Epithelial cell of esophagus (primary cell): ENCODE measurements at regions not wholly inside any gene's neighbourhood (a gene's known extent, or its start where the extent isn't known, plus 50 kb on each side); places are given as distances from the start of the nearest gene placed in this dataset.

ENCODE experiments used
- DNase-seq: peaks from one replicate; pipeline ENCODE4 v3.0.0; 2010; ENCODE audit warnings: low read depth
- H3K4me3 ChIP-seq: 2 replicates; pipeline ENCODE4 v1.5.1; 2011; ENCODE audit warnings: mild to moderate bottlenecking, low read length, control low read depth
- TF ChIP-seq, protein P1 (sequence below): IDR thresholded peaks from 2 replicates; pipeline ENCODE4 v1.5.1; 2011; ENCODE audit warnings: low read depth, mild to moderate bottlenecking, low read length, control low read depth, inconsistent platforms; ENCODE audit not compliant: insufficient read depth; ENCODE audit errors: missing control alignments

GRCh38 chr15:31814082-31814481, 216.2 kb upstream of the CHRNA7 start:
- DNase-seq, result no peak
- TF ChIP-seq, protein P1, sequence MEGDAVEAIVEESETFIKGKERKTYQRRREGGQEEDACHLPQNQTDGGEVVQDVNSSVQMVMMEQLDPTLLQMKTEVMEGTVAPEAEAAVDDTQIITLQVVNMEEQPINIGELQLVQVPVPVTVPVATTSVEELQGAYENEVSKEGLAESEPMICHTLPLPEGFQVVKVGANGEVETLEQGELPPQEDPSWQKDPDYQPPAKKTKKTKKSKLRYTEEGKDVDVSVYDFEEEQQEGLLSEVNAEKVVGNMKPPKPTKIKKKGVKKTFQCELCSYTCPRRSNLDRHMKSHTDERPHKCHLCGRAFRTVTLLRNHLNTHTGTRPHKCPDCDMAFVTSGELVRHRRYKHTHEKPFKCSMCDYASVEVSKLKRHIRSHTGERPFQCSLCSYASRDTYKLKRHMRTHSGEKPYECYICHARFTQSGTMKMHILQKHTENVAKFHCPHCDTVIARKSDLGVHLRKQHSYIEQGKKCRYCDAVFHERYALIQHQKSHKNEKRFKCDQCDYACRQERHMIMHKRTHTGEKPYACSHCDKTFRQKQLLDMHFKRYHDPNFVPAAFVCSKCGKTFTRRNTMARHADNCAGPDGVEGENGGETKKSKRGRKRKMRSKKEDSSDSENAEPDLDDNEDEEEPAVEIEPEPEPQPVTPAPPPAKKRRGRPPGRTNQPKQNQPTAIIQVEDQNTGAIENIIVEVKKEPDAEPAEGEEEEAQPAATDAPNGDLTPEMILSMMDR, result no peak

GRCh38 chr15:31815411-31816155, 214.7 kb upstream of the CHRNA7 start:
- TF ChIP-seq, protein P1, result no peak
- H3K4me3 ChIP-seq, result no peak overlapping the region
- no peak for DNase-seq

More at GRCh38 chr15:31814082-31814481, 216.2 kb upstream of the CHRNA7 start:
- no peak overlapping the region for H3K4me3 ChIP-seq

- no peak for DNase-seq
- no peak overlapping the region for H3K4me3 ChIP-seq
- TF ChIP-seq, protein P1, result no peak
Observed at GRCh38 chr15:31822463-31822862, 207.9 kb upstream of the CHRNA7 start.

DNA sequence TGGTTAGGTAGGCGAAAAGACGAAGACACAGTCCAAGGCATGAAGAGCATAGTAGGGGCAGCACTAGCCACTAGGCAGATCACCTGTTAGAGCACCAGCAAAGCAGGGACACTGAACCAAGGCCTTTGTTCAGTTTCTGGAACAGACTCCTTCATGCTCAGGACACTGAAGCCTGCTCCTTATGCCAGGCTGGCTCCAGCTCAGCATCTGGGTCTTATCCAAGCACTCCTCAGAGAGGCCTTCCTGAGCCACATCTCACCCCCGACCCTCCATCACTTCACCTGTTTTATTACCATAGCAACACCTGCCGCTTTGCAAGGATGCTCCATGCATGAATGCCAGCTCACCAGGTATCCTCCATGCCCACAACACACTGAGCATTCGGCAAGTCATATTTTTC, 206.3 kb upstream of the CHRNA7 start:
- DNase-seq, result no peak
- TF ChIP-seq, protein P1, result no peak
- no peak overlapping the region for H3K4me3 ChIP-seq

GRCh38 chr15:31828594-31828993, 201.7 kb upstream of the CHRNA7 start:
- TF ChIP-seq, protein P1, result no peak
- H3K4me3 ChIP-seq, result no peak overlapping the region
- DNase-seq, result no peak

DNA sequence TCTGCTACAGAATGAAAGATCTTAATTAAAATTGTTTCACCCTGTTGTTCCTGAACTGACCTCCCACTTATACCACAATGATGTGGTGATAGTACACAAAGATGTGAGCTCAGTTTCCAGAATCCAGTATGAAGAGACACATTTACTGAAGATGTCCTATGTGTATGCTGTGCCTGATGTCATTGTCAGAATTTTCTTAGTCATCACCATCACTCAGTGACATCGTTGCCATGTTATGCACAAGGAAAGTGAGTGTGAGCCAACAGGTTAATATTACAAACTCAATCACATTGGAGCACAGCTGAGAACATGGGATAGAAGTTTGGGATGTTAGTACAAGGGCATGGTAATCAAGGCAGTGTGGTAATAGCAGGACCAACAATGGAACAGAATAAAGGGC, 199.7 kb upstream of the CHRNA7 start:
- DNase-seq, result no peak
- H3K4me3 ChIP-seq, result no peak overlapping the region
- TF ChIP-seq, protein P1, result no peak

DNA sequence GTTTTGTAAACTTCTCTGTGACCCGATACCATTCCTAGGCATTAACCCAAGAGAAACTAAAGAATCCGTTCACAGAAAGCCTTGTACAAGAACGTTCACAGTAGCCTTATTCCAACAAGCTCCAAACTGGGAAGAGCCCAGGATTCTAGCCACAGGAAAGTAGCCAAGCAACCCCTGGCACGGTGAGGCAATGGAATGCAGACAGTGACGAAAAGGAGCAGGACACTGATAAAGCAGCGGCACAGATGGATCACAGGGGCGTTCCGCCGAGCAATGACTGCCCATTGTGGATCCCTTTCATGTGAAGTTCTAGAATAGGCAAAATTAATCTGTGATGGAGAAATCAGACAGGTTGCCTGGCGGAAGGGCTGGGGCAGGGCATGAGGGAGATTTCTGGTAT, 198.7 kb upstream of the CHRNA7 start:
- H3K4me3 ChIP-seq, result no peak overlapping the region
- TF ChIP-seq, protein P1, result no peak
- no peak for DNase-seq
